Gastroesophageal sphincter (tissue), 4 donors: ENCODE measurements at regions not wholly inside any gene's neighbourhood (a gene's known extent, or its start where the extent isn't known, plus 50 kb on each side); places are given as distances from the start of the nearest gene placed in this dataset.

Source experiments
- ATAC-seq: fragments of 150-250 bp; one replicate; pipeline ENCODE4 v1.9.1; 2016; ENCODE audit warnings: mild to moderate bottlenecking, moderate library complexity
- H3K27ac ChIP-seq, 4 donors: fragments of 200-600 bp; sonication (generic) in 3 of 4; 1 replicate in 3 of 4; 2 replicates in 1 of 4; pipeline ENCODE4 v1.5.1; 2016 to 2019
- H3K27me3 ChIP-seq: fragments of 200-600 bp; sonication (generic); one replicate; pipeline ENCODE4 v1.5.1; 2019
- H3K36me3 ChIP-seq, 2 donors: fragments of 200-600 bp; sonication (generic); one replicate each; pipeline ENCODE4 v1.5.1; 2019; ENCODE audit warnings: control low read depth in 1 of 2
- H3K4me1 ChIP-seq, 3 donors: fragments of 200-600 bp; sonication (generic); 1 replicate in 2 of 3; 2 replicates in 1 of 3; pipeline ENCODE4 v1.5.1; 2016 to 2019; ENCODE audit warnings: control low read depth in 2 of 3
- H3K4me3 ChIP-seq, 2 donors: fragments of 200-600 bp; sonication (generic); one replicate each; pipeline ENCODE4 v1.5.1; 2019; ENCODE audit warnings: mild to moderate bottlenecking in 1 of 2, moderate library complexity in 1 of 2
- H3K9me3 ChIP-seq, 3 donors: fragments of 200-600 bp; sonication (generic); one replicate each; pipeline ENCODE4 v1.5.1; 2017 to 2019; ENCODE audit warnings: control low read depth in 2 of 3
- CTCF ChIP-seq, 4 experiments: fragments of 200-600 bp in 2 of 4; fragments of 450-650 bp in 2 of 4; sonication (generic) in 1 of 4; IDR thresholded peaks; one replicate each; pipeline ENCODE4 v1.5.1; 2017 to 2019; ENCODE audit warnings: antibody characterized with exemption in 4 of 4, mild to moderate bottlenecking in 2 of 4, moderate library complexity in 2 of 4
- EP300 ChIP-seq: sonication (generic); formaldehyde crosslinking; IDR thresholded peaks from one replicate; pipeline ENCODE4 v1.6.1; 2017; ENCODE audit warnings: antibody characterized with exemption, mild to moderate bottlenecking
- POLR2A ChIP-seq, 2 donors: fragments of 450-650 bp; IDR thresholded peaks; one replicate each; pipeline ENCODE4 v1.6.1; 2017; ENCODE audit warnings: antibody characterized with exemption in 2 of 2, mild to moderate bottlenecking in 2 of 2, moderate library complexity in 1 of 2
- POLR2AphosphoS5 ChIP-seq: sonication (generic); formaldehyde crosslinking; IDR thresholded peaks from one replicate; pipeline ENCODE4 v1.6.1; 2017; ENCODE audit warnings: antibody characterized with exemption
- WGBS, 2 donors: methylation state at CpG; one replicate each; pipeline ENCODE4 v1.1.5; 2018; ENCODE audit warnings: low coverage in 1 of 2; 5-methylcytosine and 5-hydroxymethylcytosine counted together

- no peaks in the 10 kb centered on the region for H3K27me3 ChIP-seq
- no peak overlapping the region for H3K27ac ChIP-seq
- WGBS, 2 donors: 93% methylated on average over 2 of the region's 2 CpGs; no CpG with 5 or more reads in 1 of the 2 donors
- H3K9me3 ChIP-seq: no peaks in the 10 kb centered on the region
- TF ChIP-seq POLR2A (IDR thresholded peaks at IDR 0.05): no peak
- TF ChIP-seq EP300: no peak
- TF ChIP-seq POLR2AphosphoS5: no peak
- no peak for TF ChIP-seq CTCF (IDR thresholded peaks at IDR 0.05)
- no peak overlapping the region for H3K4me3 ChIP-seq
- H3K36me3 ChIP-seq: no peaks in the 10 kb centered on the region
- peaks cover 0 to 11% (median 0%) of the 10 kb centered on the region in 3 donors for H3K4me1 ChIP-seq
- ATAC-seq: no peak
These were observed 71.9 kb upstream of the FAM9A start for GRCh38 chrX:8873102-8873501.

GRCh38 chrX:8870411-8870810 is 69.2 kb upstream of the FAM9A start:
- no peak for ATAC-seq
- Histone ChIP-seq H3K9me3 (no peaks in the 10 kb centered on the region), H3K4me3 (no peak overlapping the region), H3K27me3 (no peaks in the 10 kb centered on the region), H3K4me1 (peaks cover 0 to 11% (median 0%) of the 10 kb centered on the region in 3 donors), H3K36me3 (no peaks in the 10 kb centered on the region), H3K27ac (no peak overlapping the region)
- TF ChIP-seq POLR2AphosphoS5: no peak
- no peak for TF ChIP-seq POLR2A (IDR thresholded peaks at IDR 0.05)
- no peak for TF ChIP-seq CTCF (IDR thresholded peaks at IDR 0.05)
- no peak for TF ChIP-seq EP300
- WGBS, 2 donors: 58 to 66% methylated on average over 2 to 3 of the region's 3 CpGs

- Histone ChIP-seq H3K4me3 (no peak overlapping the region), H3K4me1 (peaks cover 0 to 11% (median 0%) of the 10 kb centered on the region in 3 donors), H3K27me3 (no peaks in the 10 kb centered on the region), H3K36me3 (no peaks in the 10 kb centered on the region), H3K27ac (no peak overlapping the region), H3K9me3 (no peaks in the 10 kb centered on the region)
- TF ChIP-seq EP300 (no peak), CTCF (IDR thresholded peaks at IDR 0.05) (no peak), POLR2A (IDR thresholded peaks at IDR 0.05) (no peak), POLR2AphosphoS5 (no peak)
- no peak for ATAC-seq
These were observed 68.6 kb upstream of the FAM9A start for GRCh38 chrX:8869812-8870211.

GRCh38 chrX:8868906-8869305 is 67.7 kb upstream of the FAM9A start:
- no peak overlapping the region for H3K4me3 ChIP-seq
- TF ChIP-seq CTCF (IDR thresholded peaks at IDR 0.05): peak in 3 of 4 experiments; percentile 20 to 33 (median 31)
- no peak for TF ChIP-seq POLR2AphosphoS5
- H3K4me1 ChIP-seq: peaks cover 0 to 11% (median 0%) of the 10 kb centered on the region in 3 donors
- no peak for ATAC-seq
- WGBS, 2 donors: 6 to 20% methylated on average over 3 of the region's 3 CpGs
- H3K27ac ChIP-seq: no peak overlapping the region
- H3K27me3 ChIP-seq: no peaks in the 10 kb centered on the region
- no peaks in the 10 kb centered on the region for H3K36me3 ChIP-seq
- no peaks in the 10 kb centered on the region for H3K9me3 ChIP-seq

DNA sequence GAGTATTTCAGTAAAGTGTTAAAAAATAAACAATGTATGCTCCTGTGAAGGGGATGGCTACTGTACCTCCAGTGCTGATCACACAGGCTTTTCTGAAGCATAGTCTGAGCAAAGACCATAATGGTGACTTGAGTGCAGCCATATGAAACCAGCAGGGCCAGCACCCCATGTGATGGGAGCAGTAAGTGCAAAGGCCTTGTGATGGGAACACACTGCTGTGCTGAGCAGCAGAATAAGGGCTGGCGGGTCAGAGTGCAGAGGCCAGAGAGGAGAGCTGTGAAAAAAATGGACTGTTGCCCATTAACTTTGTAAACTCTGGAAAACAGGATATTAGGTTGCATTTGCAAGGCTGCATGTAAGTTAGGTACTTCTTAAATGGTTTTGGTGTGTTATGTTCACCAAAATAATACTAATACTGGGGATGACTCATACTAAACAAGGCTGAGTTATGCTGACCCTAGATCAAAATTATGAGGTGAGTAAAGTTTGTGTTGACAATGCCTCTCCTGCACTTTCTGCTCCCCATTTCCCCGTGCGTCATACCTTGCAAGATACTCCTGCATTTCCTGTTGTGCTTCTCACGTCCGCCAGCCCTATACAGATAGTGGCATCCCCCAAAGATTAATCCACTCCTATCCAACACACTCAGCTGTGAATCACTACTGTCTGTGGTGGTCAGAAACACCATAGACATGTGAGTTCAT is 67.0 kb upstream of the FAM9A start:
- Histone ChIP-seq H3K36me3 (no peaks in the 10 kb centered on the region), H3K4me1 (peaks cover 0 to 11% (median 0%) of the 10 kb centered on the region in 3 donors), H3K4me3 (no peak overlapping the region), H3K27ac (no peak overlapping the region), H3K9me3 (no peaks in the 10 kb centered on the region), H3K27me3 (no peaks in the 10 kb centered on the region)
- 60 to 83% methylated on average over 1 to 3 of the region's 5 CpGs for WGBS, 2 donors
- ATAC-seq: no peak
- TF ChIP-seq EP300 (no peak), POLR2A (IDR thresholded peaks at IDR 0.05) (no peak), POLR2AphosphoS5 (no peak), CTCF (IDR thresholded peaks at IDR 0.05) (no peak)
